ENCODE measurements at regions not wholly inside any gene's neighbourhood (a gene's known extent, or its start where the extent isn't known, plus 50 kb on each side); places are given as distances from the start of the nearest gene placed in this dataset.

GRCh38 chr10:64219271-64220025 lies 698.2 kb downstream of the REEP3 start:
- TF ChIP-seq ZNF114 (CRISPR knock-in tag; IDR thresholded peaks at IDR 0.05), result no peak
- no peak for TF ChIP-seq POLR2AphosphoS5 (IDR thresholded peaks at IDR 0.05; ENCODE audit: low read depth)
- TF ChIP-seq CTCF (conservative IDR thresholded peaks at IDR 0.05; ENCODE audit: low read depth in 2 of 2), result no peak
- no peak for TF ChIP-seq EZH2phosphoT487 (IDR thresholded peaks at IDR 0.05; ENCODE audit: unreplicated experiment)
- no peak for TF ChIP-seq EZH2 (IDR thresholded peaks at IDR 0.05; ENCODE audit: low read depth, unreplicated experiment)
- TF ChIP-seq REST (IDR thresholded peaks at IDR 0.05; ENCODE audit: unreplicated experiment), result no peak
- no peak for TF ChIP-seq JUNB (IDR thresholded peaks at IDR 0.05; ENCODE audit: unreplicated experiment)
- no peak for TF ChIP-seq ZNF331 (CRISPR knock-in tag; IDR thresholded peaks at IDR 0.05; ENCODE audit: low read depth)
- no peak for TF ChIP-seq CREB1 (CRISPR knock-in tag; IDR thresholded peaks at IDR 0.05; ENCODE audit: low read depth)
- no peak for TF ChIP-seq NANOG (IDR thresholded peaks at IDR 0.05; ENCODE audit: borderline replicate concordance)
- no peak for TF ChIP-seq ZNF462 (CRISPR knock-in tag; IDR thresholded peaks at IDR 0.05)
- no peak for TF ChIP-seq STAT1 (IDR thresholded peaks at IDR 0.05; ENCODE audit: unreplicated experiment)
- no peak for TF ChIP-seq ETS1 (IDR thresholded peaks at IDR 0.05)
